Fibroblast of skin of left quadriceps (primary cell): ENCODE measurements at regions not wholly inside any gene's neighbourhood (a gene's known extent, or its start where the extent isn't known, plus 50 kb on each side); places are given as distances from the start of the nearest gene placed in this dataset.
"Not testable (repeated sequence)": the region's sequence is repeated elsewhere in the genome, so short reads cannot be mapped to it uniquely, and the experiment has no call there.

Source experiments
- DNase-seq, 2 experiments: peaks; one replicate each; pipeline ENCODE4 v3.0.0-alpha.2; 2013; ENCODE audit warnings: low read depth in 2 of 2

DNA sequence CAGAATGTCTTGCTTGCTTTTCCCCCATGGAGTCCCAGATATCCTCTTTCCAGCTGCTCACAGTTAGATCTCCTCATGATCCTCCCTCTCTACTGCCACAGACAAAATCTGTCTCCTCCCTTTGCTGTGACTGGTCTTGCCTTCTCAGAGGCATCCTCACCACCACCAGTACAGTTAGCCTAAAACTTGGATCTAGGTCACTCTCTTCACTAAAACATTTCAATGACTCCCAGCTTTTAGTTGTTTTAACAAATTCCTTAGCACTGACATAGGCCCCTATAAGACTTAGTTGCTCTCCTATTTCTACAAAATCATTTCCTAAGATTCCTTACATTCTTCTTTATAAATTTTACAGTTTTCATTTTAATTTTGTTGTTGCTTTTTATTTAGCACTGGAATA lies 734.2 kb upstream of the CHAC2 start:
- DNase-seq, result peak; percentile 51 to 56

DNA sequence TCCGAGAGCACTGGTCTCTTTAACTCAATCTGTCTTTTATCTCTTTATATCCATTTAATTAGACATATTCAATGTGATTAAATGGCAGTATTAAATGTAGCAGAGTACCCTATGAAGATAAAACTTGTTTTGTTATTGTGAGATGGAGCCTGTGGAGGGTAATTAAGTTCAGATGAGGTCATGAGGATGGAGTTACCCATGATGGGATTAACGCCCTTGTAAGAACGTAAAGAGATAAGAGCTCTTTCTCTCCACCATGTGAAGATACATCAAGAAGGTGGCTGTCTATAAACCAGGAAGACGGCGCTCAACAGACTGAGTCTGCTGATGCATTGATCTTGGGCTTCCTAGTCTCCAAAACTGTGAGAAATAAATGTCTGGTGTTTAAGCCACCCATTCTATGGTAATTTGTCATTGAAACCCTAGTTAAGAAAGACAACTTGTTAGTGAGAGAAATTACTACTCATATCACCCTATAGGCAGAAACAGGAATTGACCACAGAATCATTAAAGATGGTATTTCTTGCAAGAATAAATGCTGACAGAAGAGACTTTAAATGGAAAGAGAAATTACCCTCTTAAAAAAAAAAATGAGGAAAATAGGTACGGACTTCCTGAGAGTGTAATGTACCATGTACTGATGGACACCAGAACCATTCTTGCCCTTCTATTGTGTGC lies 738.7 kb upstream of the CHAC2 start:
- DNase-seq, result no peak

- peak; percentile 71 to 72 for DNase-seq
Observed at GRCh38 chr2:53028225-53028624, 739.4 kb upstream of the CHAC2 start.

GRCh38 chr2:53022248-53022647 lies 745.4 kb upstream of the CHAC2 start:
- not testable (repeated sequence) for DNase-seq

GRCh38 chr2:53021828-53022227 lies 745.8 kb upstream of the CHAC2 start:
- no peak for DNase-seq

- peak; percentile 34 to 42 for DNase-seq
Observed at GRCh38 chr2:53021292-53021691, 746.3 kb upstream of the CHAC2 start.

DNA sequence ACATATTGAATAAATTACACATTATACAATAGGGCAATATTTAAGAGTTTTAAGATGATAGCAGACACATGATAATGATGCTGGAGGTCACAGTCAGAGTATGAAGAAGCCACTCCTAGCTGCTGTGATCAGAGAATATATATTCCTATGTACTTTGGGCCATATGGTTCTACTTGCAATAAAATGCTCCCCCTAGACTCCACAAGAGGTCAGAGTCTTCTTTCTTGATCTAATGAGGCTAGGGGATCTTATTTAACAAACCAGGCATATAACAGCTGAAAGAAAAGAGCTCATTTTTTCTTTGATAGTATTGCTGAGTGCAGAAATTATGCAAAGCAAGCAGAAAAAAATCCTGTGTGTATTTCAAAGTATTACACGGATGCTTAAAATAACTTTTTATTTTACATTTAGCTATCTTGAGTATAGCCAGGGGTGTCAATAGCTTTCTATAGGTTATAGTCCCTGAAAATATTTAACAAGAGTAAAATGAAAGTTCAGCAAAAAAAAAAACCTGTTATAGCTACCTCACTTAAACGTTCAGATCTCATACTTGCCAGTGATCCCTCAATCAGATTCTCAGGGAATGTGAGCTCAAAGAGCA lies 748.7 kb upstream of the CHAC2 start:
- peak in 1 of 2 experiments; percentile 18 for DNase-seq

DNA sequence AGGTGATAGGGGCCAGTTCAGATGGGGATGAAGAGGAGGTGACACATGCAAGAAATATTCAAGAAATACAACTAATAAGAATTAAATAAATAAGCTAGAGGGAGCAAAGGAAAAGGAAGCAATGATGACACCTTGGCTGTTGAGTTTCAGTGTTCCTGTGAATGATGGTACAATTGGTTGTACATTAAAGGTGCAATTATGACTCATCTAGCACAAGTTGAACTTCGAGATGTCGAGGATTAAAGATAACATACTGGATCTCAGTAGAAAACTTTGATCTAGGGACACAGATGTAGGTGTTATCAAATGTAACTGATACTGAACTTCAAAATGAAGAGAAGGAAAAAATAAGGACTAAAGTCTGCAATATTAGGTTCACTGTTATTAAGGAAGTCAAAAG lies 760.6 kb upstream of the CHAC2 start:
- DNase-seq, result no peak

- no peak for DNase-seq
Observed at GRCh38 chr2:53004413-53004812, 763.2 kb upstream of the CHAC2 start.

- DNase-seq, result no peak
Observed at GRCh38 chr2:52995424-52995823, 772.2 kb upstream of the CHAC2 start.

DNA sequence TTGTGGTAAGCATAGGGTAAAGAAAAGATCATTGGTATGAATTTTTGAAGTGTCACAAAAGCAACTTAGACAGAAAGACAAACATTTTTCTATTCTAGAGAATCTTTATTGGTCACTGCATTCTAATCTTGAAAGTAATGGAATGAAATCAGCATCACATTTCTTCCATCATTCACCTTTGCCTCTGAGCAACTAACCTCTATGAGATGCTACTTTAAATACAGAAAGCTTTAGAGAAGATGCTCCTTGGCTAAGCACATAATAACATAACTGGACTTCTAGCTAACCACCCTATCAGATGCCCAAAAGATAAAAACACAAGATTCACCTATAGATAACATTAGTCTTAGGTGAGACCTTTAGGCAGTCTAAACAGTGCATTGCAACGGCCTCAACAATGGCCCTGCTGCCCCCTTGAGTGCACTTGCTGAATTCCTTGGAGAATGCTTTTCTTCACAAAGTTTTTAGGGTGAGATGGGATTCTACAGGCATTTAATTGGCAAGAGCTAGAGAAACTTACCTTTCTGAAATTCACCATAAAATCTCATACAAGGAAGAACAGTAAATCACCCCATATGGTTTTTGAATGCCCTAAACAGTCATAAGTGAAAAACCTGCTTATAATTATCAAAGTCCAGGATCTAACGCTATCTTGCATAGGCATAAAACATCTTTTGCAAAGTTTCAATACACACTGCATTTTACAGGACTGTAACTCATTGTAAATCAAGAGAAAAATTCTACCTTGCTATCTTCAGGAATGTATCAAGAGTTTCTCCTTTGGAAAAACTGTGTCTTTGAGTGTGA lies 791.3 kb upstream of the CHAC2 start:
- DNase-seq, result peak in 1 of 2 experiments; percentile 1

DNA sequence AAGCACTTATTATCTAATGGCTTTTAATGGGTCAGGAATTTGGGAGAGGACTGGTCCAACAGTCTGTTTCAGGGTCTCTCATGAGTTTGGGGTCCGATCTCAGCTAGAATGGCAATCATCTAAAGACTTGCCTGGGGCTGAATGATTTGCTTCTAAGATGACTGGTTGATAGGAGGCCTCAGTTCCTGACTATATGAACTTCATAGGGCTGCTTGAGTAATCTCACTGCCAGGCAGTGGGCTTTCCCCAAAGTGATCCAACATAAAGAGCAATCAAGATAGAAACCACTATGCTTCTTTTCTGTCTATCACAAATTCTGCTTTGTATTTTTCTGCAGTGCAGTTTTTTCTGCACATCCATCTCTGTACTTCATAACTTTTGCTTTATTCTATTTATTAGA lies 793.5 kb upstream of the CHAC2 start:
- no peak for DNase-seq

GRCh38 chr2:52970642-52971041 lies 797.0 kb upstream of the CHAC2 start:
- no peak for DNase-seq

- no peak for DNase-seq
Observed at GRCh38 chr2:52968043-52968442, 799.6 kb upstream of the CHAC2 start.

GRCh38 chr2:52964916-52965530 lies 802.6 kb upstream of the CHAC2 start:
- no peak for DNase-seq

DNA sequence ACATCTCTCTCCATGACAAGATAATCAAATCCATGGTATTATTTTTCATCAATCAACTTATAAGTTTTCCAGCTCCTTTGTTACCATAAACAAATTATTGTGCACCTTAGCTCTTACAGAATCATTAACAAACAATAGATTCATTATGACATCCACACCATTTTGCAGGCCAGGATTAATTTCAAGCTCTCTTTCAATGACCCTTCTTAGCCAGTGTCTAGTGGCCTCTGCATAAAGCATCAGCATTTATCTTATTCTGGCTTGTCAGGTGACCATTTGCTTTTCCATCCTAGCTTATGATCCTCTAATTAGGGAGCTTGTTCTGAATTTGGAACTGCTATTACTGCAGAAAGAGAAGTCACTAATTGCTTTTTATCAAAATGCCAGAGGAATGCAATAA lies 806.2 kb upstream of the CHAC2 start:
- no peak for DNase-seq

- no peak for DNase-seq
Observed at GRCh38 chr2:52960881-52961280, 806.7 kb upstream of the CHAC2 start.

- no peak for DNase-seq
Observed at GRCh38 chr2:52959801-52960200, 807.8 kb upstream of the CHAC2 start.

- DNase-seq, result no peak
Observed at GRCh38 chr2:52956766-52957165, 810.8 kb upstream of the CHAC2 start.

DNA sequence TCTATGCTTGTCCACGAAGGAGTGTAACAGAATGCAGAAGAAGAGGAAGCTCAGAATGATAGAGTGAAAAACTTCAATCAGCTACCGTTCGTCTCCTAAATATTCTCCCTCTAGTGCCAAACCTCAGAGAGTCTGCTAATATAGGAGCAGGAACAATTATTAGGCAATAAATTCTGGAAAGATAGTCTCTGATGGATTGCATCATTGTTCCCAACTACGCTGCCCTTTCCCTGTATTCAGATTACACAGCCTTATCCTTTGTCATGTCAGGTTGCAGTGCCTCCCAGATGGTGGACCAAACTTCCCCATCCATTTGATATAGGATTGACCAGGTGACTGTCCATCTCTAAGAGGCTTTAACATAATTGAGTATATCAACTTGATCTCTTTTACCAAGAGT lies 811.5 kb upstream of the CHAC2 start:
- DNase-seq, result no peak

- DNase-seq, result no peak
Observed at GRCh38 chr2:52955079-52955478, 812.5 kb upstream of the CHAC2 start.

DNA sequence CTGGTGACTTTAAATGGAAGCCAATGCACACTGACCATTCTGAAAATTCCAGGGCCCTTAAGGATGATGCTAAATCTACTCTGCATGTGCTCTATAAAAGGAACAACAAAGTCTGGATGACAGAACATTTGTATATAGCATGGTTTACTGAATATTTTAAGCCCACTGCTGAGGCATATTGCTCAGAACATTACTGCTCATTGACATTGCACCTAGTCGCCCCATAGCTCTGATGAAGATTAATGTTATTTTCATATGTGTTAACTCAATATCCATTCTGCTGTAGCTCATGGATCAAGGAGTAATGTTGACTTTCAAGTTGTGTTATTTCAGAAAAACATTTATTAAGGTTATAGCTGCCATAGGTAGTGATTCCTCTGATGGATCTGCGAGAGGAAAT lies 827.5 kb upstream of the CHAC2 start:
- DNase-seq, result no peak

DNA sequence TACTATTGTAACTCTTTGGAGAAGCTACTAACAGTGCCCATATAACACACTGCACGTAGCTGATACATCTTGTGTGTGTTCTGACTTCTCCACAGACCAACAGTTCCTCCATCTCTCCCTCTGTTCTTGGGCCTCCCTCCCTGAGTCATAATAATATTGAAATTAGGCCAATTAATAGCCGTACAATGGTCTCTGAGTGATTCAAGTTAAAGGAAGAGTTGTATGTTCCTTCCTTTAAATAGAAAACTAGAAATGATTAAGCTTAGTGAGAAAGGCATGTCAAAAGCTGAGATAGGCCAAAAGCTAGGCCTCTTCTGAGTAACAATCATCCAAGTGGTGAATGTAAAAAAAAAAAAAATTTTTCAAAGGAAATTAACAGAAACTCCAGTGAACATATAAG lies 828.4 kb upstream of the CHAC2 start:
- no peak for DNase-seq
